ENCODE measurements at regions not wholly inside any gene's neighbourhood (a gene's known extent, or its start where the extent isn't known, plus 50 kb on each side); places are given as distances from the start of the nearest gene placed in this dataset.

DNA sequence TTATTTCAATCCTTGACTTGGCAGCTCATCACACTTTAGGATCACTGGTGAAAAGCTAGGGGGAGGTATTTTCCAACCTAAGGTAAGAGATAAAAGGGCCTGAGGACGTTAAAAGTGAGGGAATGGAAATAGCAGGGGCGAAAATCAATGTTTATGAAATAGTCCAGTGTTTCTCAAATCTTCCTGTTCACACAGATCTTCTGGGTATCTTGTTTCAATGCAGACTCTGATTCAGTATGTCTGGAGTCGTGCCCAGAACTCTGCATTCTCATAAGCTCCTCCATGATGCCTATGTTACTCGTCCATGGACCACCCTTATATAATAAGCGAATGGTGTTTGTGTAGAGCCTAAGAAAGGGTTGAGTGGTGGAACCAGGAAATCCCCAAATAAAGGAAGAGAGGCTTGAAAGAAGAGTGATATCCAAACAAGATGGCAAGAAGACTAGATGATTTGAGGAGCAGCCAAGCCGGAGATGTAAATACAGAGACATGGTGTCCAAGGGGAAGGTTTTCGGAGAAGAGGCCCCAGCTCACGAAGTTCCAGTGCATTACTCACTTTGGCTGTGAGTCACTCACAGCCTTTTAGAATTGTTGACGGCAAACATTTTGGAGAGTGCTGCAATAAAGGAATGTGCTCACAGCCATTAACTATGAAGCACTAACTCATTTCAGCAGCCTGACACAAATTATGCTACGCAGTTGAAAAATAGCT lies 215.6 kb upstream of the PPARGC1A start:
- TF ChIP-seq, protein P1, sequence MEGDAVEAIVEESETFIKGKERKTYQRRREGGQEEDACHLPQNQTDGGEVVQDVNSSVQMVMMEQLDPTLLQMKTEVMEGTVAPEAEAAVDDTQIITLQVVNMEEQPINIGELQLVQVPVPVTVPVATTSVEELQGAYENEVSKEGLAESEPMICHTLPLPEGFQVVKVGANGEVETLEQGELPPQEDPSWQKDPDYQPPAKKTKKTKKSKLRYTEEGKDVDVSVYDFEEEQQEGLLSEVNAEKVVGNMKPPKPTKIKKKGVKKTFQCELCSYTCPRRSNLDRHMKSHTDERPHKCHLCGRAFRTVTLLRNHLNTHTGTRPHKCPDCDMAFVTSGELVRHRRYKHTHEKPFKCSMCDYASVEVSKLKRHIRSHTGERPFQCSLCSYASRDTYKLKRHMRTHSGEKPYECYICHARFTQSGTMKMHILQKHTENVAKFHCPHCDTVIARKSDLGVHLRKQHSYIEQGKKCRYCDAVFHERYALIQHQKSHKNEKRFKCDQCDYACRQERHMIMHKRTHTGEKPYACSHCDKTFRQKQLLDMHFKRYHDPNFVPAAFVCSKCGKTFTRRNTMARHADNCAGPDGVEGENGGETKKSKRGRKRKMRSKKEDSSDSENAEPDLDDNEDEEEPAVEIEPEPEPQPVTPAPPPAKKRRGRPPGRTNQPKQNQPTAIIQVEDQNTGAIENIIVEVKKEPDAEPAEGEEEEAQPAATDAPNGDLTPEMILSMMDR (conservative IDR thresholded peaks at IDR 0.05): no peak
- no peak for TF ChIP-seq ZFX (IDR thresholded peaks at IDR 0.05)
- H3K27ac ChIP-seq: no peak overlapping the region

DNA sequence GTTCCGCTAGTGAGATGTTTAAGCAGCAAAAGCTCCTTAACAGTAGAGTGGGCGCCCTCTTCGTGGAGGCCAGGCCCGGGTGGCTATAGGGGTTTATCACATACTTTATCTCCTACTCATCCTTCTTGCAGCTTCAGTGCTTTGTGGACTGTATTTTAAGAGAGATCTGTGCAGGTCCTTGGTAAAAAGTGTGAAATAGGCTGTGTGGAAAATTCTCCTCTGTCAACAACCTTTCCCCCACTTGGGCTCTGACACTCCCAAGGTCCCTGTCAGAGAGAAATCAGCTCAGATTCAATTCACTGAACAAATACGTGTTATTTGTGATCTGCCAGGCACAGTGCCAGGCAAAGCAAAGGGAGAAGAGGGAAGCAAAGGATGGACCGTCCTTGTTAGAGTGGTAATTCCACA lies 214.3 kb upstream of the PPARGC1A start:
- TF ChIP-seq, protein P1 (conservative IDR thresholded peaks at IDR 0.05): no peak
- no peak for TF ChIP-seq ZFX (IDR thresholded peaks at IDR 0.05)
- no peak overlapping the region for H3K27ac ChIP-seq

DNA sequence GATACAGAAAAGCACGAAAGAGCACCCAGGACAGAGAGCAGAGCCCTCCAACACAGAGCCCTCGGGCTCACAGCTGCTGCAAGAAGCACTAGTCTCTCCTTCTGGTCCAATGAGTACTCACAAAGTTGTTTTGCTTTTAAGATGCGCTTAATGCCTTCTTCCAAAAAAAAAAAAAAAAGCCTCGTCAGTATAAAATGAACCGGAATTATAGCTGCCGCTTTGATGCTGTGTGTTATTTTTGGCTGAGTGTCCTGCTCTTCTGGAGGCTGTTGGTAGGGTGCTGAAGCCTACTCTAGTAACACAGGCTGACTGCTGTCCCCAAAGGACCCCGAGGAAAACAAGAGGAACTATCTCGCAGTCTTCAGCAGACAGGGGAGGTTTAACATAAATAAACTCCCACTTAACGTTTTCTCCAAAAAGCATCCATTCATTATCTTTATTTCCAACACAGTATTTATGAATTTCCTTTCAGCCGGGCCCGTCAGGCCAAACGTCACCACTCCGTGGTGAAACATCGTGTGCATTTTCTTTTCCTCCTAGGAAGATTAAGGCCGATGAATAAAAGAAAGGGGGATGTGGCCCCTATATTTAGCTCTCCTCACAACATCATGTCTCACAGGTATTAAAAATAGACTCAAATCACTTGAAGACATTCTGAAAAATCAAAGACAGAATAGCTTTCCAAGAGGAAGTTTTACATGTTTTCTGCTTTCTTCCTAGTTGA lies 213.7 kb upstream of the PPARGC1A start:
- TF ChIP-seq, protein P1 (conservative IDR thresholded peaks at IDR 0.05): no peak
- TF ChIP-seq ZFX (IDR thresholded peaks at IDR 0.05): no peak
- no peak overlapping the region for H3K27ac ChIP-seq

DNA sequence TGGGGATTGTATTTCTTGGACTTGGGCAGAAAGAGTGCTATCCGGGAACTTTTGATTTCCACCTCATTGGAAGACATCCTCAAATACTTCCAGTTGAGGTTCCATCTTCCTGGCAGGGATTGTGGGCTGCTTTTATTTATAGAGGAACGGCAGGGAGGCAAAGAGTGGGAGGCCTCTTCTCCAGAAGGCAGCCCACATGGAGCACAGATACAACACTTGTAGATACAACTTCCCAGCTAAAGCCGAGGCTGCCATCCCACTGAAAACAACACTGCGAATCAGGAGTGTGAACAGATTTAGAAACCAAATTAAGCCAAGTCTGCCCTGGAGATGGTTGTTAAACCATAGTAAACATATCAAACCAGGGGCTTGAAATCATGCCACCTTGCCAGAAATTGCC lies 212.8 kb upstream of the PPARGC1A start:
- TF ChIP-seq ZFX (IDR thresholded peaks at IDR 0.05): no peak
- TF ChIP-seq, protein P1 (conservative IDR thresholded peaks at IDR 0.05): no peak
- H3K27ac ChIP-seq: no peak overlapping the region

DNA sequence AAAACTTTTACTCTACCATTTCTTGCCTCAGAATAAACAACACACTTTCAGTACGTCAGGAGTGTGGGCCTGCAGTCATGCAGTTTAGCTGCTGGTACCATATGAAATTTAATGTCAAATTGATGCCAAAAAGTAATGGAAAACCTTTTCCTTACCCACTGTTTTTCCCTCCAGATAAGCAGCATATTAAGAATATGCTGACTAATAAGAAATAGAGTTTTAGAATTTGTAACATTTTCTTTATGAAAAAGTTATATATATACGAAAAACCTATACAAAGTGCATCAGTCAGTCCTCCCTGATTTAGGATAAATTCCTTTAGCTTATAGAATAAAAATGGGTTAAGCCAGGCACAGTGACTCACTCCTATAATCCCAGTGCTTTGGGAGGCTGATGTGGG lies 206.8 kb upstream of the PPARGC1A start:
- no peak for TF ChIP-seq ZFX (IDR thresholded peaks at IDR 0.05)
- TF ChIP-seq, protein P1 (conservative IDR thresholded peaks at IDR 0.05): no peak
- H3K27ac ChIP-seq: no peak overlapping the region

DNA sequence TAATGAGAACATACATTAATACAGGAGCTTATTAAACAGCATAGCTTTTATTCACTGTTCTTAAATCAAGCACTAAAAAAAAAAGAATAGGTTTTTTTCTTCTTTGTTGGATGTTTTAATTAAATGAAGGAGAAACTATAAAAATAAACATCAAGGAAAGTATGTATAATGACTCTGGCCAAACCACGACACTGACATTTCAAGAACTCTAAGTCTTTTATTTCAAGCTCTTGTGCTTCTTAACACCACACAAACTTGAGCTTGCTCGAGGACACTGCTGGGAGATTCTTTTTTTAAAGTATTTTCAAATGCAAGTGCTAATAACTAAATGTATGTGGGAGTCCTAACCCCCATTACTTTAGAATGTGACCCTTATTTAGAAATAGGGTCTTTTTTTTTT lies 204.9 kb upstream of the PPARGC1A start:
- no peak overlapping the region for H3K27ac ChIP-seq
- no peak for TF ChIP-seq ZFX (IDR thresholded peaks at IDR 0.05)
- TF ChIP-seq, protein P1 (conservative IDR thresholded peaks at IDR 0.05): no peak

DNA sequence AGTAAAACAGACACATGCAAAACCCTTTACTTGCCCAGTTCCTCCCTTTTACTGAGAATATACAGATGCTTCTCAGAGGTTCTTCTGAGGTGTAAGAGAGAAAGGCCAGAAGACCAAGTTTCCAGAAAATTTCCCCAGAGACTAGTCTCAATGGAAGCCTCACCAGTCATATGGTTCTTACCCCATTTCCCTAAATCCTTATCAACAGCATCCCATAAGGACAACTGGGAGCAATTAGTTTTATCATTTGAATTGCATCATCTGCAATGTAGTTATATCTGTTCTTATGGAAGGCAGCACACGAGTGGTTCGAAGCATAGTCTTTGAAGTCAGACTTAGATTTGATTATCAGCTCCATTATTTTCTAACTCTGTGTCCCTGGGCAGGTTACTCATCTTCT lies 203.6 kb upstream of the PPARGC1A start:
- H3K27ac ChIP-seq: no peak overlapping the region
- TF ChIP-seq ZFX (IDR thresholded peaks at IDR 0.05): no peak
- TF ChIP-seq, protein P1 (conservative IDR thresholded peaks at IDR 0.05): no peak
